ENCODE measurements at regions not wholly inside any gene's neighbourhood (a gene's known extent, or its start where the extent isn't known, plus 50 kb on each side); places are given as distances from the start of the nearest gene placed in this dataset.

DNA sequence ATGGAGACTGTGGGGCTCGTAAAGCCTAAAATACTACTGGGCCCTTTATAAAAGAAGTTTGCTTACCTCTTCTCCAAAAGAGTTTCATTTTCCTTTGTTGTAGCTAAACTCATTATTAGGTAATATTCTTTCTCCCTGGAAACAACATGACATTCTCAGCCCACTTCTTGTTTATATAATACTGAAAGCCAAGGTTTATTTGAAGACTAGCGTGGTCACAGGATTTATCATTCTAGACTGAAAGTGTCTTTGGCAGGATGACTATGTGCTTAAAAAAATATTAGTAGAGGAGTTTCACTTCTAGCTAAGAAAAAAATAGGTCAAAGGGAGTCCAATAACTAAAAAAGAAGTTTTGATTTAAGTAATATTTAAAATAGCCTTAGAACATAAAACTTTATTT, 1085.2 kb upstream of the CADM2 start:
- Histone ChIP-seq H4K91ac (ENCODE audit: insufficient read length, low read depth, low read length) (no peak overlapping the region), H2BK15ac (ENCODE audit: low read depth, low read length) (no peak overlapping the region), H2BK5ac (ENCODE audit: insufficient read length, low read length) (no peak overlapping the region), H2AK5ac (ENCODE audit: insufficient read length, low read length) (no peak overlapping the region), H3K79me1 (ENCODE audit: insufficient read depth, low read depth, low read length, poor library complexity, severe bottlenecking) (no peaks in the 10 kb centered on the region), H3K4ac (ENCODE audit: low read depth, low read length) (no peak overlapping the region), H3K18ac (ENCODE audit: insufficient read length, low read depth, low read length) (no peak overlapping the region), H3T11ph (ENCODE audit: low read length) (no peak overlapping the region), H3K23me2 (ENCODE audit: insufficient read length, low read depth, low read length, poor library complexity, severe bottlenecking) (no peaks in the 10 kb centered on the region), H3K56ac (ENCODE audit: insufficient read length, low read depth, low read length) (no peak overlapping the region), H3K9me3 (ENCODE audit: control insufficient read depth, low read depth, low read length) (no peaks in the 10 kb centered on the region), H3K23ac (ENCODE audit: insufficient read length, low read depth, low read length) (no peak overlapping the region), H2BK120ac (ENCODE audit: low read depth, low read length, poor library complexity, severe bottlenecking) (no peak overlapping the region), H3K4me2 (ENCODE audit: insufficient read depth, insufficient read length, low read length) (no peak overlapping the region), H2BK20ac (ENCODE audit: low read depth, low read length, poor library complexity, severe bottlenecking) (no peak overlapping the region), H4K20me1 (ENCODE audit: control insufficient read depth, insufficient read depth, insufficient read length) (no peaks in the 10 kb centered on the region), H2BK12ac (ENCODE audit: insufficient read length, low read depth, low read length) (no peak overlapping the region), H3K27ac (ENCODE audit: insufficient read length, low read depth, low read length) (no peak overlapping the region), H3K79me2 (ENCODE audit: insufficient read depth, low read length) (no peaks in the 10 kb centered on the region), H3K14ac (ENCODE audit: insufficient read depth, low read length) (no peak overlapping the region), H3K27me3 (ENCODE audit: insufficient read depth, low read length) (no peaks in the 10 kb centered on the region), H4K5ac (ENCODE audit: insufficient read length, low read depth, low read length) (no peak overlapping the region), H3K4me1 (ENCODE audit: insufficient read depth, low read length) (no peaks in the 10 kb centered on the region), H4K8ac (replicated peaks; ENCODE audit: insufficient read length, low read depth, low read length) (no peak overlapping the region), H2AFZ (ENCODE audit: low read length) (no peak overlapping the region), H3K9ac (ENCODE audit: extremely low read depth, insufficient read length, low read length) (no peak overlapping the region)
- Mint-ChIP-seq H3K36me3 (ENCODE audit: insufficient read depth in 1 of 3, low read depth in 3 of 3) (peaks cover 0 to 14% (median 0%) of the 10 kb centered on the region in 3 experiments; a peak in 2 of 7 replicates), H3K4me1 (peaks cover 0 to 7% of the 10 kb centered on the region in 2 experiments; a peak in 3 of 4 replicates), H3K4me3 (no peak overlapping the region), H3K27ac (no peak overlapping the region), H3K9me3 (peaks cover 13 to 21% of the 10 kb centered on the region in 2 experiments; a peak in 4 of 5 replicates), H3K27me3 (ENCODE audit: low read depth) (no peaks in the 10 kb centered on the region)
- TF ChIP-seq CTCF (conservative IDR thresholded peaks at IDR 0.05), result no peak
- no peak for DNase-seq
- no CpG with 5 or more reads among the region's 2 CpGs for WGBS (ENCODE audit: extremely low coverage, insufficient read length, low lambda C conversion rate)
